ENCODE measurements at regions not wholly inside any gene's neighbourhood (a gene's known extent, or its start where the extent isn't known, plus 50 kb on each side); places are given as distances from the start of the nearest gene placed in this dataset.

DNA sequence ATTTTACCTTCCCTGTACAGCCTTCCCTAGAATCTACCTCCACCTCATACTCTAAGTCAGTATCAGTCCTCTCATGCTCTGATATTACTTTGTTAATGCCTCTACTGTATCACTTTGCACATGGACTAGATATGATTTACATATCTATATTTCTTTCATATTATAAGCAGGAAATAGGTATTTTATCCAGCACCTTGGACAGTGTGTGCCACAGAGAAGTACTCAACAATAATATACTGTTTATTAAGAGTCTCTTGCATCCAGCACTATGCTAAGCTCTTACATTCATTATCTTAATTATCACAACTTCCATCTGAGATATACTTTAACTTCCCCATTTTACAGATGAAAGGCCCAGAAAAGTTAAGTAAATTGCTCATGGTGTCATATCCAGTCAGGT lies 247.9 kb upstream of the DAB1 start:
- no peak for ATAC-seq
- TF ChIP-seq SNAI2 (CRISPR knock-in tag; IDR thresholded peaks at IDR 0.05) (no peak), GLIS3 (CRISPR knock-in tag; IDR thresholded peaks at IDR 0.05) (no peak), OSR1 (CRISPR knock-in tag; IDR thresholded peaks at IDR 0.05) (no peak), RARB (CRISPR knock-in tag; IDR thresholded peaks at IDR 0.05) (no peak), ZNF70 (CRISPR knock-in tag; IDR thresholded peaks at IDR 0.05) (no peak), ZNF565 (CRISPR knock-in tag; conservative IDR thresholded peaks at IDR 0.05; ENCODE audit: low read depth) (no peak), PPARA (CRISPR knock-in tag; IDR thresholded peaks at IDR 0.05; ENCODE audit: borderline replicate concordance) (no peak)
- TF ChIP-seq, protein P1, sequence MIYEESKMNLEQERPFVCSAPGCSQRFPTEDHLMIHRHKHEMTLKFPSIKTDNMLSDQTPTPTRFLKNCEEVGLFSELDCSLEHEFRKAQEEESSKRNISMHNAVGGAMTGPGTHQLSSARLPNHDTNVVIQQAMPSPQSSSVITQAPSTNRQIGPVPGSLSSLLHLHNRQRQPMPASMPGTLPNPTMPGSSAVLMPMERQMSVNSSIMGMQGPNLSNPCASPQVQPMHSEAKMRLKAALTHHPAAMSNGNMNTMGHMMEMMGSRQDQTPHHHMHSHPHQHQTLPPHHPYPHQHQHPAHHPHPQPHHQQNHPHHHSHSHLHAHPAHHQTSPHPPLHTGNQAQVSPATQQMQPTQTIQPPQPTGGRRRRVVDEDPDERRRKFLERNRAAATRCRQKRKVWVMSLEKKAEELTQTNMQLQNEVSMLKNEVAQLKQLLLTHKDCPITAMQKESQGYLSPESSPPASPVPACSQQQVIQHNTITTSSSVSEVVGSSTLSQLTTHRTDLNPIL (CRISPR knock-in tag; IDR thresholded peaks at IDR 0.05; ENCODE audit: low read depth) = no peak

DNA sequence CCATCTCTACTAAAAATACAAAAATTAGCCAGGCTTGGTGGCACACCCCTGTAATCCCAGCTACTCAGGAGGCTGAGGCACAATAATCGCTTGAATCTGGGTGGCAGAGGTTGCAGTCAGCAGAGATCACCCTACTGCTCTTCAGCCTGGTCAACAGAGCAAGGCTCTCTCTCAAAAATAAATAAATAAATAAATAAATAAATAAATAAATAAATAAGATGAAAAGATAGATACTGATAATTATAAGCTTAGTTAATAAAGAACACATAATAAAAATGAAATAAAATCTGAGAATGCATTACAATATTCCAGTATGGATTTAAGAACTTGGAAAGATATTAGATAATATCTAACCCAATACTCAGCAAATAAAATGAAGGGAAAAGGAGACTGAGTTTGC lies 235.9 kb upstream of the DAB1 start:
- no peak for TF ChIP-seq ISL1 (CRISPR knock-in tag; IDR thresholded peaks at IDR 0.05)
- TF ChIP-seq GLIS3 (CRISPR knock-in tag; IDR thresholded peaks at IDR 0.05) = no peak
- TF ChIP-seq ESRRG (CRISPR knock-in tag; IDR thresholded peaks at IDR 0.05) = no peak
- TF ChIP-seq RARB (CRISPR knock-in tag; IDR thresholded peaks at IDR 0.05) = no peak
- no peak for TF ChIP-seq PPARA (CRISPR knock-in tag; IDR thresholded peaks at IDR 0.05; ENCODE audit: borderline replicate concordance)
- no peak for TF ChIP-seq ZC3H10 (CRISPR knock-in tag; IDR thresholded peaks at IDR 0.05)
- TF ChIP-seq ZFP3 (CRISPR knock-in tag; IDR thresholded peaks at IDR 0.05) = no peak
- TF ChIP-seq TOX (CRISPR knock-in tag; IDR thresholded peaks at IDR 0.05; ENCODE audit: borderline replicate concordance) = no peak
- TF ChIP-seq TCF4 (CRISPR knock-in tag; IDR thresholded peaks at IDR 0.05; ENCODE audit: borderline replicate concordance) = no peak
- no peak for TF ChIP-seq BACH2 (CRISPR knock-in tag; IDR thresholded peaks at IDR 0.05; ENCODE audit: borderline replicate concordance)
- TF ChIP-seq, protein P2, sequence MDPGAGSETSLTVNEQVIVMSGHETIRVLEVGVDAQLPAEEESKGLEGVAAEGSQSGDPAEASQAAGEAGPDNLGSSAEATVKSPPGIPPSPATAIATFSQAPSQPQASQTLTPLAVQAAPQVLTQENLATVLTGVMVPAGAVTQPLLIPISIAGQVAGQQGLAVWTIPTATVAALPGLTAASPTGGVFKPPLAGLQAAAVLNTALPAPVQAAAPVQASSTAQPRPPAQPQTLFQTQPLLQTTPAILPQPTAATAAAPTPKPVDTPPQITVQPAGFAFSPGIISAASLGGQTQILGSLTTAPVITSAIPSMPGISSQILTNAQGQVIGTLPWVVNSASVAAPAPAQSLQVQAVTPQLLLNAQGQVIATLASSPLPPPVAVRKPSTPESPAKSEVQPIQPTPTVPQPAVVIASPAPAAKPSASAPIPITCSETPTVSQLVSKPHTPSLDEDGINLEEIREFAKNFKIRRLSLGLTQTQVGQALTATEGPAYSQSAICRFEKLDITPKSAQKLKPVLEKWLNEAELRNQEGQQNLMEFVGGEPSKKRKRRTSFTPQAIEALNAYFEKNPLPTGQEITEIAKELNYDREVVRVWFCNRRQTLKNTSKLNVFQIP (CRISPR knock-in tag; IDR thresholded peaks at IDR 0.05; ENCODE audit: borderline replicate concordance, low read depth) = no peak
- no peak for TF ChIP-seq PATZ1 (CRISPR knock-in tag; IDR thresholded peaks at IDR 0.05; ENCODE audit: borderline replicate concordance)
- no peak for TF ChIP-seq CSDC2 (CRISPR knock-in tag; IDR thresholded peaks at IDR 0.05)
- no peak for TF ChIP-seq ZFP30 (CRISPR knock-in tag; IDR thresholded peaks at IDR 0.05)
- no peak for ATAC-seq

DNA sequence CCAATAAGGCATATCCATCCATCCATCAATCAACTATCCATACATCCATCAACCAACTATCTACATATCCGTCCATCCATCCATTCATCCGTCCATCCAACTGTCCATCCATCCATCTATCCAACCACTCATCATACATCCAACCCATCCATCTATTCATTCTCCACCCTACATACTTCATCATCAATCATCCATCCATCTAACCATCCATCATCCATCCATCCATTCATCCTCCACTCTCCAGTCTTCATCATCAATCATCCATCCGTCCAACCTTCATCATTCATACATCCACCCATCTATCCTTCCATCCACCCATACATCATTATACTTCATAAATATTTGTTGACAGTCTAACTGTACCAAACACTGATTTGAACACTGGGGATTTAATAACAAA lies 231.3 kb upstream of the DAB1 start:
- TF ChIP-seq CSRNP3 (CRISPR knock-in tag; IDR thresholded peaks at IDR 0.05) (no peak), ISL1 (CRISPR knock-in tag; IDR thresholded peaks at IDR 0.05) (no peak)
- ATAC-seq = no peak

DNA sequence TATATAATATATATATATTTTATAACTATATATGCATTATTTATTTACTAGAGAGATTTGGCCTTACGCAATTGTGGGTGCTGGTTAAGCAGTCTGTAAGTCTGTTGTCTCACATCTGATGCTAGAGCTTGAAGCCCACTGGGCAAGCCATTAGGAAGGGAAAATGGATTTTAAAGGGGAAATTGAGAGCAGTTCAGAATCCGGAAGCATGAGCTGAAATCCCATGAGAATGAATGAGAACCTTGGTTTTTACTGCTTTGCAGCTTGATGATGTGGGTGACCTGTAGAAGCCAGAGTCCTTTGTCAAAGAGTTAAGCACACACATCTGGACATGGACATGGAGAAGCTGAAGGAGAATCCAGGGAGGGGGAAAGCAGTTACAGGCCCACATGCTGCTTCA lies 220.8 kb upstream of the DAB1 start:
- no peak for ATAC-seq
- TF ChIP-seq OSR1 (CRISPR knock-in tag; IDR thresholded peaks at IDR 0.05) = no peak
- no peak for TF ChIP-seq CSRNP3 (CRISPR knock-in tag; IDR thresholded peaks at IDR 0.05)
- no peak for TF ChIP-seq ZFP30 (CRISPR knock-in tag; IDR thresholded peaks at IDR 0.05)
- no peak for TF ChIP-seq SNAI2 (CRISPR knock-in tag; IDR thresholded peaks at IDR 0.05)
- no peak for TF ChIP-seq BACH2 (CRISPR knock-in tag; IDR thresholded peaks at IDR 0.05; ENCODE audit: borderline replicate concordance)
- TF ChIP-seq ZFP3 (CRISPR knock-in tag; IDR thresholded peaks at IDR 0.05) = no peak
- no peak for TF ChIP-seq ARNTL (CRISPR knock-in tag; IDR thresholded peaks at IDR 0.05; ENCODE audit: borderline replicate concordance, low read depth)
- TF ChIP-seq TCF4 (CRISPR knock-in tag; IDR thresholded peaks at IDR 0.05; ENCODE audit: borderline replicate concordance) = no peak
- no peak for TF ChIP-seq ZC3H10 (CRISPR knock-in tag; IDR thresholded peaks at IDR 0.05)
- no peak for TF ChIP-seq PATZ1 (CRISPR knock-in tag; IDR thresholded peaks at IDR 0.05; ENCODE audit: borderline replicate concordance)
- no peak for TF ChIP-seq ZNF8 (CRISPR knock-in tag; IDR thresholded peaks at IDR 0.05)
- no peak for TF ChIP-seq GLIS3 (CRISPR knock-in tag; IDR thresholded peaks at IDR 0.05)
- TF ChIP-seq ISL1 (CRISPR knock-in tag; IDR thresholded peaks at IDR 0.05) = no peak
- no peak for TF ChIP-seq ESRRG (CRISPR knock-in tag; IDR thresholded peaks at IDR 0.05)
- no peak for TF ChIP-seq TSHZ2 (CRISPR knock-in tag; IDR thresholded peaks at IDR 0.05)
- no peak for TF ChIP-seq CSDC2 (CRISPR knock-in tag; IDR thresholded peaks at IDR 0.05)
